Activated CD4-positive, alpha-beta memory T cell treated with anti-CD3 and anti-CD28 coated beads for 36 hours (primary cell): ENCODE measurements at regions not wholly inside any gene's neighbourhood (a gene's known extent, or its start where the extent isn't known, plus 50 kb on each side); places are given as distances from the start of the nearest gene placed in this dataset.
"Not testable (repeated sequence)": the region's sequence is repeated elsewhere in the genome, so short reads cannot be mapped to it uniquely, and the experiment has no call there.

Experiments
- CTCF ChIA-PET: fragments of 350-600 bp; sonication (Branson Sonifier 250); formaldehyde crosslinking; loops from one replicate; lab custom pipeline; 2021; ENCODE audit warnings: antibody characterized with exemption, inconsistent platforms; lab: Charles Lee
- POLR2A ChIA-PET: fragments of 350-600 bp; sonication (Branson Sonifier 250); formaldehyde crosslinking; loops from one replicate; lab custom pipeline; 2021; ENCODE audit warnings: antibody characterized with exemption; lab: Charles Lee
- DNase-seq: peaks from one replicate; pipeline ENCODE4 v3.0.0-alpha.2; 2020
- H3K27ac Mint-ChIP-seq: one replicate; pipeline ENCODE4 v1.8.0; 2021; ENCODE audit warnings: mixed read lengths
- H3K27me3 Mint-ChIP-seq: one replicate; pipeline ENCODE4 v1.8.0; 2021; ENCODE audit warnings: mixed read lengths
- H3K36me3 Mint-ChIP-seq: one replicate; pipeline ENCODE4 v1.8.0; 2021; ENCODE audit warnings: mixed read lengths
- H3K4me1 Mint-ChIP-seq: one replicate; pipeline ENCODE4 v1.8.0; 2021; ENCODE audit warnings: low read depth, mixed read lengths
- H3K4me3 Mint-ChIP-seq: one replicate; pipeline ENCODE4 v1.8.0; 2021; ENCODE audit warnings: mild to moderate bottlenecking, mixed read lengths
- H3K9me3 Mint-ChIP-seq: one replicate; pipeline ENCODE4 v1.8.0; 2021; ENCODE audit warnings: mixed read lengths
- intact Hi-C: fragments of 100-400 bp; cut with micrococcal nuclease; formaldehyde crosslinking; loops from one replicate; pipeline ENCODE4 v1.15.1; 2023

- H3K4me3 Mint-ChIP-seq, result no peak overlapping the region
- intact Hi-C loops, result no loop called here
- H3K4me1 Mint-ChIP-seq, result no peaks in the 10 kb centered on the region
These were observed 660.3 kb downstream of the ISL1 start for GRCh38 chr5:52043543-52043942.

DNA sequence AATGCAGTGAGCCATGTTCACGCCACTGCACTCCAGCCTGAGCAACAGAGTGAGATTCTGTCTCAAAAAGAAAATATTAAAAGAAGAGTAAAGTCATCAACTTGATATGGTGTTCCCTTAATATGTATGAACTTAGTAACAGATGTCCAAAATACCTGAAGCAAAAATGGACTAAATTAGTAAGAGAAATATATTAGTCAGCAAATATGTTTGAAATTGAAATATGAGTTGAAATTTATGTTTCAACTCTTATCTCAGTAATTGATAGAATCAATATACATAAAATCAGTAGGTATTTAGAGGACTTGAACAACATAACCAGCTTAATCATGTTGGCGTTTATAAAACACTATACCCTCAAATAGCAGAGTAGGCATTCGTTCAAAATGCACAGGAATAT, 668.5 kb downstream of the ISL1 start:
- no peak for DNase-seq
- intact Hi-C loops, result no loop called here
- Mint-ChIP-seq H3K27me3 (no peaks in the 10 kb centered on the region), H3K27ac (no peak overlapping the region), H3K36me3 (no peaks in the 10 kb centered on the region), H3K4me1 (no peaks in the 10 kb centered on the region), H3K4me3 (no peak overlapping the region), H3K9me3 (peaks cover 1% of the 10 kb centered on the region)
- POLR2A ChIA-PET, result no interaction called here
- CTCF ChIA-PET, result interaction anchor here (0.5 kb wide), 1 partner anchor 509 kb away, joined by 6 read pairs; no protein-coding TSS in a partner anchor

More at GRCh38 chr5:52043543-52043942, 660.3 kb downstream of the ISL1 start:
- POLR2A ChIA-PET, result no interaction called here
- Mint-ChIP-seq H3K36me3 (no peaks in the 10 kb centered on the region), H3K27me3 (no peaks in the 10 kb centered on the region), H3K9me3 (peaks cover 2% of the 10 kb centered on the region), H3K27ac (no peak overlapping the region)
- CTCF ChIA-PET, result no interaction called here
- no peak for DNase-seq

GRCh38 chr5:52063186-52063585, 679.9 kb downstream of the ISL1 start:
- no peaks in the 10 kb centered on the region for H3K27me3 Mint-ChIP-seq
- H3K36me3 Mint-ChIP-seq, result no peaks in the 10 kb centered on the region
- intact Hi-C loops, result no loop called here
- no peak for DNase-seq
- peaks cover 14% of the 10 kb centered on the region for H3K9me3 Mint-ChIP-seq
- CTCF ChIA-PET, result no interaction called here
- POLR2A ChIA-PET, result no interaction called here
- no peaks in the 10 kb centered on the region for H3K4me1 Mint-ChIP-seq
- no peak overlapping the region for H3K27ac Mint-ChIP-seq
- no peak overlapping the region for H3K4me3 Mint-ChIP-seq

DNA sequence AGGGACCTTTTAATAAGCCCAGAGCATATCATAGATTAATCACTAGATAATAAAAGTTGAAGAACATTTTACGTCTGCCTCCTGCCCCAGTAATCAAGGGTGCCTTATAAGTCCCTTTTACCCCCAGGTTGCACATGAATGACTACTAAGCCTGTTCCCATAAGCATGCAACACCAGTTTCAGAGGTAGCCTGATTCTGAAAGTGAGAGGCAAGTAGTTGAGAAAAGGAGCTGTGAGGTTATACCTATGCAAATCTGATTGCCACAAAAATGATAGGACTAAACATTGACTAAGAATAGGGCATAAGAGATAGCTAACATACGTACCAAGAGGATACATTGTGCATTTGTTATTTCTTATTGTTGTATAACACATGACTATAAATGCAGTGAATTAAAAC, 681.9 kb downstream of the ISL1 start:
- CTCF ChIA-PET, result no interaction called here
- Mint-ChIP-seq H3K36me3 (no peaks in the 10 kb centered on the region), H3K4me3 (no peak overlapping the region), H3K27me3 (no peaks in the 10 kb centered on the region), H3K9me3 (peaks cover 18% of the 10 kb centered on the region), H3K27ac (no peak overlapping the region), H3K4me1 (no peaks in the 10 kb centered on the region)
- intact Hi-C loops, result no loop called here
- DNase-seq, result no peak
- POLR2A ChIA-PET, result no interaction called here

DNA sequence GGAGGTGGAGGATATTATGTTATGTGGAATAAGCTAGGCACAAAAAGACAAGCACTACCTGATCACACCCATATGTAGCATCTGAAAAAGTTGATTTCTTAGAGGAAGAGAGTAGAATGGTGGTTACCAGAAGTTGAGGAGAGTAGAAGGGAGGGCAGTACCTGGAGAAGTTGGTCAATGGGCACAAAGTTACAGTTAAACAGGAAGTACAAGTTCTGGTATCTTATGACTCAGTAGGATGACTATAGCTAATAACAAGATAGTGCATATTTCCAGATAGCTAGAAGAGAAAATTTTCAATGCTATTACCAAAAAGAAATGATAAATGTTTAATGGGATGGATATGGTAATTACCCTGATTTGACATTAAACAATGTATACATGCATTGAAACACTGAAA, 686.7 kb downstream of the ISL1 start:
- ChIA-PET POLR2A (no interaction called here), CTCF (no interaction called here)
- Mint-ChIP-seq H3K27ac (no peak overlapping the region), H3K4me3 (no peak overlapping the region), H3K27me3 (no peaks in the 10 kb centered on the region), H3K9me3 (peaks cover 11% of the 10 kb centered on the region), H3K4me1 (no peaks in the 10 kb centered on the region), H3K36me3 (no peaks in the 10 kb centered on the region)
- no peak for DNase-seq
- intact Hi-C loops, result no loop called here

DNA sequence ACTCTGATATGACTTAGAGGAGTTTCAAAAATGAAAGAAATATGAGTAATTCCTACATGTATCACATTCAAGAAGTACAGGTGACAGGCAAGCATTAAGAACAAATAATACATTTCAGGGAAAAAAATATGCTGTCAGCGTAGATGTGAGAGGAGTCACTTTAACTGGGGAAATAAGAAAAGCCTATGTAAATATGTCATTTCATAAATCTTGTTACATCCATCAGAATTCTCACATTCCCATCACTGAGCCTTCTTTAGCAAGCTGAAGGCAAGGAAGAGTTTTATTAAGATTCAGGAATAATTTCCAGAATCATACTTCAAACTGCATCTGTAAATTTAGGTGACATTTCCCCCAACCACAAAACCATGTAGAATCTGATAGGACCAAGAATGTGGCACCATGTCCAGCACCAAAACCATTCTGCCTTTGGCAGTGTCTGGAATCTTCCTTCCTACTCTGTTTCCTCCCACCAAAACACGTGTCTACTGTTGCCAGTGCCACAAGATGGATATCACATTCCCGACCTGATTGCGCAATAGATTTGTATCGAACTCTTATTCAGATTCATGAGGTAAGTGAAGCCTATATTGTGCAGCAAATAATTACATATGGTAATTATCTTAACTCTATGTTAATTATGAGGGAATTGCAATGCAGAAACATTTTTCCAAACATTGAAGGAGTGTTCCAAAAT, 690.9 kb downstream of the ISL1 start:
- ChIA-PET POLR2A (no interaction called here), CTCF (no interaction called here)
- intact Hi-C loops, result no loop called here
- Mint-ChIP-seq H3K4me3 (no peak overlapping the region), H3K27ac (no peak overlapping the region), H3K36me3 (no peaks in the 10 kb centered on the region), H3K4me1 (no peaks in the 10 kb centered on the region), H3K9me3 (peaks cover 5% of the 10 kb centered on the region), H3K27me3 (no peaks in the 10 kb centered on the region)
- no peak for DNase-seq

- Mint-ChIP-seq H3K36me3 (no peaks in the 10 kb centered on the region), H3K4me3 (no peak overlapping the region), H3K27me3 (no peaks in the 10 kb centered on the region), H3K27ac (no peak overlapping the region), H3K9me3 (peaks cover 5% of the 10 kb centered on the region), H3K4me1 (no peaks in the 10 kb centered on the region)
- CTCF ChIA-PET, result no interaction called here
- POLR2A ChIA-PET, result no interaction called here
- intact Hi-C loops, result no loop called here
- DNase-seq, result no peak
These were observed 694.9 kb downstream of the ISL1 start for GRCh38 chr5:52077941-52078815.

- H3K4me1 Mint-ChIP-seq, intact Hi-C loops, DNase-seq, H3K27me3 Mint-ChIP-seq, H3K36me3 Mint-ChIP-seq, H3K27ac Mint-ChIP-seq, CTCF ChIA-PET, H3K4me3 Mint-ChIP-seq, POLR2A ChIA-PET: not testable (repeated sequence)
- H3K9me3 Mint-ChIP-seq, result peaks cover 20% of the 10 kb centered on the region
These were observed 685.4 kb upstream of the ITGA1 start for GRCh38 chr5:52102311-52102710.

- Mint-ChIP-seq H3K27ac (no peak overlapping the region), H3K9me3 (peaks cover 14% of the 10 kb centered on the region), H3K4me3 (no peak overlapping the region), H3K27me3 (no peaks in the 10 kb centered on the region), H3K36me3 (no peaks in the 10 kb centered on the region), H3K4me1 (no peaks in the 10 kb centered on the region)
- intact Hi-C loops, result no loop called here
- POLR2A ChIA-PET, result no interaction called here
- DNase-seq, result no peak
- CTCF ChIA-PET, result no interaction called here
These were observed 680.4 kb upstream of the ITGA1 start for GRCh38 chr5:52107210-52107905.

DNA sequence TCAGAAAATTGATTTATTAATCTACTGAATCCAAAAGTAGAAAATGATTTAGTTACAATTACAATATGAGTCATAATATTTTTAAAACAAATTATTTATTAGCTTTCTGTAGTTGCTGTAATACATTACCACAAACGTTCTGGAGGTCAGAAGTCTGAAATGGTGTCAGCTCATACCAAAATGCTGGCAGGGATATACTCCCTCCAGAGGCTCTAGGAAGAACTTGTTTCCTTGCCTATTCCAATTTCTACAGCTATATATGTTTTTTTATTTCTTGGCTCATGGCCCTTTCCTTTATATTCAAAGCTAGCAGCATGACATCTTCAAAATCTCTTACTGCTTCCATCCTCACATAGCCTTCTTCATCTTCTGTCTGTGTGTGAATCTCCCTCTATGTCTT, 667.9 kb upstream of the ITGA1 start:
- no peaks in the 10 kb centered on the region for H3K4me1 Mint-ChIP-seq
- ChIA-PET POLR2A (no interaction called here), CTCF (no interaction called here)
- H3K36me3 Mint-ChIP-seq, result no peaks in the 10 kb centered on the region
- no peak overlapping the region for H3K27ac Mint-ChIP-seq
- no peak for DNase-seq
- no peaks in the 10 kb centered on the region for H3K27me3 Mint-ChIP-seq
- intact Hi-C loops, result no loop called here
- H3K9me3 Mint-ChIP-seq, result peaks cover 4% of the 10 kb centered on the region
- H3K4me3 Mint-ChIP-seq, result no peak overlapping the region

DNA sequence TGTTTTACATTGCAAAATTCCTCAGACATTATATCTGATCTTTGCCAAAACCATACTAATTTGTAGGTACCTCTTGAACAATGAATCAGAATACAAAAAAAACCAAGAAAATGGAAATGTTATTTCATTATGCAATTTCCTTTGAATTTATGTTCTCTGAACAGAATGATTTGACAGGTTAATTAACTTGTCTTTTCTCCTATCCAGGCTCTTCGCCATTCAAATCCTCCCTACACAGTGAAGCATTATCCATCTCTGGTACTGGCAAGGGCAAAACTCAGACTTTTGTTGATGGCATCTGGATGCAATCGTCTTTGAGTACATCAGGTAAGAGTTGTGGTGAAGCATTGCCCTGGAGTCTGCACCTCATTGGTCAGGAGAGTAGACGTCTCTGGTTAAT, 655.7 kb upstream of the ITGA1 start:
- POLR2A ChIA-PET, result no interaction called here
- intact Hi-C loops, result no loop called here
- Mint-ChIP-seq H3K27me3 (no peaks in the 10 kb centered on the region), H3K4me3 (no peak overlapping the region), H3K36me3 (no peaks in the 10 kb centered on the region), H3K27ac (no peak overlapping the region), H3K4me1 (no peaks in the 10 kb centered on the region), H3K9me3 (peaks cover 3% of the 10 kb centered on the region)
- no peak for DNase-seq
- CTCF ChIA-PET, result no interaction called here

- H3K27me3 Mint-ChIP-seq, result no peaks in the 10 kb centered on the region
- H3K4me1 Mint-ChIP-seq, result no peaks in the 10 kb centered on the region
- intact Hi-C loops, result no loop called here
- peaks cover 3% of the 10 kb centered on the region for H3K9me3 Mint-ChIP-seq
- no peak overlapping the region for H3K4me3 Mint-ChIP-seq
- H3K36me3 Mint-ChIP-seq, result no peaks in the 10 kb centered on the region
- ChIA-PET POLR2A (no interaction called here), CTCF (no interaction called here)
- H3K27ac Mint-ChIP-seq, result no peak overlapping the region
- no peak for DNase-seq
These were observed 653.6 kb upstream of the ITGA1 start for GRCh38 chr5:52134013-52134650.
